SK-N-MC (cell line): ENCODE measurements at regions not wholly inside any gene's neighbourhood (a gene's known extent, or its start where the extent isn't known, plus 50 kb on each side); places are given as distances from the start of the nearest gene placed in this dataset.

ENCODE experiments used
- EZH2 ChIP-seq: fragments of 200-600 bp; sonication (generic); IDR thresholded peaks from one replicate; pipeline ENCODE4 v1.6.1; 2017; ENCODE audit warnings: antibody characterized with exemption
- POLR2AphosphoS5 ChIP-seq: IDR thresholded peaks from 2 replicates; pipeline ENCODE4 v1.6.1; 2012; ENCODE audit warnings: mild to moderate bottlenecking, low read depth, low read length, borderline replicate concordance

DNA sequence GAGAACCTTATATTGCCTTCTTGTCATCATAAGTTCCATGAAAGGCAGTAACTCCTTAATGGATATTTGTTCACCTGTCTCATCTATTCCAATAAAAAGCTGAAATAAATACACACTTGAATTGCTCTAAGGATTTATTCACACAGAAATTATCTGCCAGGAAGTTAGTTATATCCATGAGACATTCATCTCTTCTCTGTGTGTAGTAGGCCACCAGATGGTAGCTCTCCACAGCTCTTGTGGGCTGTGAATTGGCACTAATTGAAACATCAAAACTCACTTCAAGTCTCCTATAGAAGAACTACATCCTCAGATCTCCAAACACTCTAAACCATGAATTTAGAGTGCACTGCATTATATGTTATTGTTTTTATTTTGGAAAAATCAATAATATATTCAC is 189.6 kb downstream of the DSC3 start:
- TF ChIP-seq POLR2AphosphoS5 = no peak
- no peak for TF ChIP-seq EZH2
